Urinary bladder (tissue), 3 donors: ENCODE measurements at regions not wholly inside any gene's neighbourhood (a gene's known extent, or its start where the extent isn't known, plus 50 kb on each side); places are given as distances from the start of the nearest gene placed in this dataset.

ENCODE experiments used
- DNase-seq: peaks from one replicate; pipeline ENCODE4 v3.0.0-alpha.2; 2015; ENCODE audit errors: extremely low spot score
- H3K27ac ChIP-seq: one replicate; pipeline ENCODE4 v1.5.1; 2013; ENCODE audit warnings: low read depth, mild to moderate bottlenecking, moderate library complexity
- H3K36me3 ChIP-seq: one replicate; pipeline ENCODE4 v1.6.1; 2013; ENCODE audit warnings: mild to moderate bottlenecking, moderate library complexity; ENCODE audit not compliant: insufficient read depth
- H3K4me1 ChIP-seq: one replicate; pipeline ENCODE4 v1.6.1; 2013; ENCODE audit warnings: mild to moderate bottlenecking, moderate library complexity; ENCODE audit not compliant: insufficient read depth
- H3K4me3 ChIP-seq: one replicate; pipeline ENCODE4 v1.5.1; 2013; ENCODE audit warnings: low read depth, low read length
- WGBS: extraction: QIAGEN DNeasy Blood & Tissue Kit; methylation state at CpG from one replicate; pipeline ENCODE4 v1.1.7; 2013; 5-methylcytosine and 5-hydroxymethylcytosine counted together
- donor health status: healthy with polysubstance abuse.
- donor health status: healthy.

GRCh38 chr1:80799457-80799856, 1001.3 kb upstream of the ADGRL2 start:
- Histone ChIP-seq H3K4me1 (no peaks in the 10 kb centered on the region), H3K27ac (no peak overlapping the region), H3K36me3 (no peaks in the 10 kb centered on the region), H3K4me3 (no peak overlapping the region)
- no peak for DNase-seq
- 40% methylated on average over 2 of the region's 2 CpGs for WGBS

- no peaks in the 10 kb centered on the region for H3K4me1 ChIP-seq
- H3K4me3 ChIP-seq = no peak overlapping the region
- 98% methylated on average over 2 of the region's 2 CpGs for WGBS
- H3K36me3 ChIP-seq = no peaks in the 10 kb centered on the region
- no peak for DNase-seq
- H3K27ac ChIP-seq = no peak overlapping the region
Observed at GRCh38 chr1:80779275-80779674, 1021.5 kb upstream of the ADGRL2 start.

GRCh38 chr1:80778094-80778840, 1022.5 kb upstream of the ADGRL2 start:
- no peaks in the 10 kb centered on the region for H3K36me3 ChIP-seq
- no peak for DNase-seq
- 94% methylated on average over 12 of the region's 12 CpGs for WGBS

GRCh38 chr1:80776266-80776665, 1024.5 kb upstream of the ADGRL2 start:
- WGBS = 74% methylated on average over 2 of the region's 2 CpGs
- no peaks in the 10 kb centered on the region for H3K36me3 ChIP-seq
- H3K27ac ChIP-seq = no peak overlapping the region
- no peak for DNase-seq
- no peaks in the 10 kb centered on the region for H3K4me1 ChIP-seq
- no peak overlapping the region for H3K4me3 ChIP-seq

More at GRCh38 chr1:80778094-80778840, 1022.5 kb upstream of the ADGRL2 start:
- Histone ChIP-seq H3K4me3 (no peak overlapping the region), H3K27ac (no peak overlapping the region), H3K4me1 (no peaks in the 10 kb centered on the region)

- no peaks in the 10 kb centered on the region for H3K4me1 ChIP-seq
- no peaks in the 10 kb centered on the region for H3K36me3 ChIP-seq
- WGBS = 69% methylated on average over 3 of the region's 3 CpGs
- H3K4me3 ChIP-seq = no peak overlapping the region
- no peak for DNase-seq
- H3K27ac ChIP-seq = no peak overlapping the region
Observed at GRCh38 chr1:80769208-80769750, 1031.5 kb upstream of the ADGRL2 start.

GRCh38 chr1:80767711-80768110, 1033.0 kb upstream of the ADGRL2 start:
- Histone ChIP-seq H3K4me3 (no peak overlapping the region), H3K4me1 (no peaks in the 10 kb centered on the region), H3K36me3 (no peaks in the 10 kb centered on the region), H3K27ac (no peak overlapping the region)
- DNase-seq = no peak
- 73% methylated on average over 2 of the region's 2 CpGs for WGBS

GRCh38 chr1:80759354-80759753, 1041.4 kb upstream of the ADGRL2 start:
- H3K27ac ChIP-seq = no peak overlapping the region
- H3K4me1 ChIP-seq = no peaks in the 10 kb centered on the region
- no peaks in the 10 kb centered on the region for H3K36me3 ChIP-seq
- WGBS = 100% methylated on average over 1 of the region's 1 CpG
- H3K4me3 ChIP-seq = no peak overlapping the region
- no peak for DNase-seq

GRCh38 chr1:80755944-80756343, 1044.8 kb upstream of the ADGRL2 start:
- Histone ChIP-seq H3K27ac (no peak overlapping the region), H3K36me3 (no peaks in the 10 kb centered on the region), H3K4me1 (no peaks in the 10 kb centered on the region), H3K4me3 (no peak overlapping the region)
- 92% methylated on average over 2 of the region's 2 CpGs for WGBS
- no peak for DNase-seq

GRCh38 chr1:80751204-80751603, 1049.5 kb upstream of the ADGRL2 start:
- Histone ChIP-seq H3K4me3 (no peak overlapping the region), H3K27ac (no peak overlapping the region), H3K4me1 (no peaks in the 10 kb centered on the region), H3K36me3 (no peaks in the 10 kb centered on the region)
- no peak for DNase-seq
- 92% methylated on average over 2 of the region's 2 CpGs for WGBS

GRCh38 chr1:80731241-80731894, 1069.4 kb upstream of the ADGRL2 start:
- WGBS = 89% methylated on average over 3 of the region's 3 CpGs
- Histone ChIP-seq H3K4me1 (no peaks in the 10 kb centered on the region), H3K4me3 (no peak overlapping the region), H3K27ac (no peak overlapping the region), H3K36me3 (no peaks in the 10 kb centered on the region)
- DNase-seq = no peak

GRCh38 chr1:80722611-80723010, 1078.1 kb upstream of the ADGRL2 start:
- no peak overlapping the region for H3K27ac ChIP-seq
- DNase-seq = no peak
- no peaks in the 10 kb centered on the region for H3K36me3 ChIP-seq
- WGBS = 93% methylated on average over 2 of the region's 2 CpGs
- no peaks in the 10 kb centered on the region for H3K4me1 ChIP-seq
- no peak overlapping the region for H3K4me3 ChIP-seq

- Histone ChIP-seq H3K27ac (no peak overlapping the region), H3K36me3 (no peaks in the 10 kb centered on the region), H3K4me1 (no peaks in the 10 kb centered on the region), H3K4me3 (no peak overlapping the region)
- WGBS = 82% methylated on average over 1 of the region's 1 CpG
- no peak for DNase-seq
Observed at GRCh38 chr1:80706526-80706925, 1094.2 kb upstream of the ADGRL2 start.

- Histone ChIP-seq H3K36me3 (no peaks in the 10 kb centered on the region), H3K4me1 (no peaks in the 10 kb centered on the region), H3K4me3 (no peak overlapping the region), H3K27ac (no peak overlapping the region)
- no peak for DNase-seq
- 60% methylated on average over 5 of the region's 5 CpGs for WGBS
Observed at GRCh38 chr1:80678438-80678837, 1122.3 kb upstream of the ADGRL2 start.

GRCh38 chr1:80675454-80675853, 1125.3 kb upstream of the ADGRL2 start:
- 61% methylated on average over 3 of the region's 3 CpGs for WGBS
- Histone ChIP-seq H3K4me3 (no peak overlapping the region), H3K27ac (no peak overlapping the region), H3K4me1 (no peaks in the 10 kb centered on the region), H3K36me3 (no peaks in the 10 kb centered on the region)
- no peak for DNase-seq
